Epithelial cell of esophagus (primary cell): ENCODE measurements at regions not wholly inside any gene's neighbourhood (a gene's known extent, or its start where the extent isn't known, plus 50 kb on each side); places are given as distances from the start of the nearest gene placed in this dataset.

Source experiments
- DNase-seq: peaks from one replicate; pipeline ENCODE4 v3.0.0; 2010; ENCODE audit warnings: low read depth
- H3K4me3 ChIP-seq: 2 replicates; pipeline ENCODE4 v1.5.1; 2011; ENCODE audit warnings: mild to moderate bottlenecking, low read length, control low read depth
- CTCF ChIP-seq: IDR thresholded peaks from 2 replicates; pipeline ENCODE4 v1.5.1; 2011; ENCODE audit warnings: low read depth, mild to moderate bottlenecking, low read length, control low read depth, inconsistent platforms; ENCODE audit not compliant: insufficient read depth; ENCODE audit errors: missing control alignments

GRCh38 chr15:46518381-46518780, 883.6 kb downstream of the SQOR start:
- no peak for TF ChIP-seq CTCF
- no peak overlapping the region for H3K4me3 ChIP-seq
- no peak for DNase-seq

GRCh38 chr15:46523701-46524100, 888.9 kb downstream of the SQOR start:
- no peak overlapping the region for H3K4me3 ChIP-seq
- DNase-seq = no peak
- no peak for TF ChIP-seq CTCF

- no peak overlapping the region for H3K4me3 ChIP-seq
- no peak for DNase-seq
- TF ChIP-seq CTCF = no peak
Observed at GRCh38 chr15:46525984-46526725, 891.3 kb downstream of the SQOR start.

GRCh38 chr15:46526726-46527110, 891.9 kb downstream of the SQOR start:
- no peak for TF ChIP-seq CTCF
- DNase-seq = no peak
- no peak overlapping the region for H3K4me3 ChIP-seq

GRCh38 chr15:46543626-46544025, 908.8 kb downstream of the SQOR start:
- no peak overlapping the region for H3K4me3 ChIP-seq
- no peak for TF ChIP-seq CTCF
- DNase-seq = no peak

GRCh38 chr15:46548989-46549388, 914.2 kb downstream of the SQOR start:
- no peak overlapping the region for H3K4me3 ChIP-seq
- DNase-seq = no peak
- no peak for TF ChIP-seq CTCF

- no peak for TF ChIP-seq CTCF
- H3K4me3 ChIP-seq = no peak overlapping the region
- DNase-seq = no peak
Observed at GRCh38 chr15:46552316-46552715, 917.5 kb downstream of the SQOR start.
